Embryonic facial prominence (tissue), 1 donor: ENCODE measurements at regions not wholly inside any gene's neighbourhood (a gene's known extent, or its start where the extent isn't known, plus 50 kb on each side); places are given as distances from the start of the nearest gene placed in this dataset.
"Not testable (repeated sequence)": the region's sequence is repeated elsewhere in the genome, so short reads cannot be mapped to it uniquely, and the experiment has no call there.

ENCODE experiments used
- DNase-seq: peaks from one replicate; pipeline ENCODE4 v3.0.0-alpha.2; 2016; ENCODE audit errors: extremely low spot score

- no peak for DNase-seq
Observed at GRCh38 chr12:131539381-131539780, 171.5 kb upstream of the SFSWAP start.

GRCh38 chr12:131540138-131540623 lies 170.7 kb upstream of the SFSWAP start:
- DNase-seq, result no peak

- not testable (repeated sequence) for DNase-seq
Observed at GRCh38 chr12:131541512-131541911, 169.4 kb upstream of the SFSWAP start.

DNA sequence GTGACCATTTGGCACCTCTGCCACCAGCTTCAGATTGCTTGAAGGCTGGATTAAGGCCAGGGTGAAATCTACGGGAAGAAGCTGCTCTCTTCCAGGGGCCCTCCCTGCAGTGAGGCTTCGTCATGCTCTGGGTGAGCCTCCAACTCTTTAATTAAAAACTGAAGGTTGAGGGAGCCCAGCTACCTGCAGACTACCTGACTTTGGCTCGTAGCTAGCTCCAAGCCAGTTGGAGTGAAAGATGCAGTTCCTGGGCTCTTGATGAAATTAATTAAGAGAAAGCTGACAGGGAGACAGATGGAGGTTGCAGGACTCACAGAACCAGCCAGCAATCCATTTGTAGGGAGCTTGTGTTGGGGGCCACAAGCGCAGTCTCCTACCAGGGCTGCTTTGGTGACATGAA lies 168.5 kb upstream of the SFSWAP start:
- no peak for DNase-seq

GRCh38 chr12:131543040-131543439 lies 167.8 kb upstream of the SFSWAP start:
- no peak for DNase-seq

- DNase-seq, result no peak
Observed at GRCh38 chr12:131547555-131547954, 163.3 kb upstream of the SFSWAP start.

GRCh38 chr12:131550121-131550520 lies 160.8 kb upstream of the SFSWAP start:
- no peak for DNase-seq

- no peak for DNase-seq
Observed at GRCh38 chr12:131551675-131552491, 159.0 kb upstream of the SFSWAP start.

GRCh38 chr12:131552492-131552863 lies 158.4 kb upstream of the SFSWAP start:
- no peak for DNase-seq

- DNase-seq, result no peak
Observed at GRCh38 chr12:131553096-131553777, 157.7 kb upstream of the SFSWAP start.

DNA sequence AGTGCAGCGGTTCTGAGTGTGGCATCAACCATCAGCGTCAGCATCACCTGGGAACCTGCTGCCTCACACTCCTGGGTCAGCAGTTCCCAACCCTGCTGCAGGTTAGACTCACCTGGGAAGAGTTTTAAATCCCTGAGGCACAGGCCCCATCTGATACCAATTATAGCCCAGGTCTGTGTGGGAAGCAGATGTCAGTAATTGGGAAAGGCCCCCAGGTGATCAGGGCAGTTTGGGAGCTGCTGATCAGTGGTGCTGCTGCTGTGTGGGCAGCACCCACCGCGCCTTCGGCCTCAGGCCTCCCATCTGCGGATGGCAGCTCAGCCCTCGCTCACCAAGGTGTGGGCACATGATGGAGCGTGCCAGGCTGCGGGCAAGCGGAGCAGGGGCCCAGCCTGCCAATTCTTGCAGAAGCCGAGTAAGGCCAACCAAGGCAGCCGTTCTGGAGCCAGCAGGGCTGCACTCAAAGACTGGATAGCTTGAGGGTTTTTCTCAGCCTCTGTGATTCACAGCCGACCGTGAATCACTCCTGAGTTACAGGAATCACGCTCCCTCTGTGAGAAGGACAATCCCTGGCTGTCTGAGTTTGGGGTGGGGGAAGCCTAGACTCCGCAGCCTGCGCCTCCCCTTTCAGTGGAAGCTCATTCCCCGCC lies 155.6 kb upstream of the SFSWAP start:
- no peak for DNase-seq

DNA sequence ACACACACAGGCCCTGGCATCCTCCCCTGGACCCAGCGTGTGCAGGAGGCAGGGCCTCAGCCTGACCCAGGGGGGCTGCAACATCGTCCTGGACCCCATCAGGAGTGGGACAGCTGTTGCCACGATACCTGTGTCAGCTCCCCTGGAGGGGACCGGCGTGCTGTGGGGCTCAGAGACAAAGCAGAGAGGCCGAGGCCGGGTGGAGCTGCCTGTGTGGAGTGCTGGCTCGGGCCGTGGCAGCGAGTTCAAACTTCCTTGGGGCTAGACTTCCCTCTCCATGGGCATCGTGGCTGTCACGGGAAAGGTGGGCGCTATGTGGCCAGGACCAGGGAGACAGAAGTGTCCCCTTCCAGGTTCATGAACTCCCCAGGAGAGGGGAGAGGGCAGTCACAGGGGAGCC lies 155.0 kb upstream of the SFSWAP start:
- no peak for DNase-seq

DNA sequence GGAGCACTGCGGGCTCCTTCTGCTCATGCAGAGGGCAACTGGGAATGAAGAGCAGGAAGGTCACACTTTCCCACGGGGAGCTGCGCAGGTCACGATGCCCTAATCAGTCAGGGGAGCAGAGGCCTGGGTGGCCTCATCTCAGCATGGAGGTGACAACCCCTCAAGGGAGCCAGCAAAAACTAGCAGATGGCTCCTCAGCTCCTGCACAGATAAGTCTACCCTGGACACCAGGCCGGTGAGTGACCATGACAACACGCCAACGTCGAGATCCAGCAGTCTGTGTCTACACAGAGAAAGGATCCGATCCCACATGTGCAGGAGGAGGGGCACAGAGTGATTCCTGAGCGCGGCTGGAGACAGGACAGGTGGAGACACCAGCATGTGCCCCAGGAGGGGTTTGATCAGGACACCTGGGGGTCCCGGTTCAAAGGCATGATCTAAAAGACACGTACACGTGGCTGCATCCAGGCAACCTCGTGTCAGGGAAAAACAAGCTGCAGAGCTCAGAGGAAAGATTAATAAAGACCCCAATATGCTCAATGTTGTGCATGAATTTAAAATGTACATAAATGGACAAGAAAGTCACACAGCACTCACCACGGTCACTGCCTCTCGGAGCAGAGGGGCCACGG lies 153.7 kb upstream of the SFSWAP start:
- DNase-seq, result no peak

- no peak for DNase-seq
Observed at GRCh38 chr12:131559517-131560516, 151.1 kb upstream of the SFSWAP start.

DNA sequence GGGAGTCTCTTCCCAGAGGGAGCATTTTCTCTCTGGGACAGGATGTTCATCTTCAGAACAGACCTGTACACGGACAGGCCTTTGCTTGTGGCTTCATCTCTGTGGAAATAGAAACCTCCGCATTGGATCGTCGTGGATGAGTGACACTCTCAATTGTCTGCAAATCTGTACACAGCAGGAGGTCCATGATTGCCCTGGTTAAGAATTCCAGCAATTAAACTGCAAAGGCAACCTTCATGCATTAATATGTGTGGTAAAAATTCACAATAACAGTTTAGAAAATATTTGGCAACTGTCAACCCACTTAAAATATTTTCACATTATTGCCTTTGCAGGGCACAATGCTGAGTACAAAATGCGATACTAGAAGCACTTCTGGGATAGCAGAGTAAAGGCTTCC lies 149.8 kb upstream of the SFSWAP start:
- DNase-seq, result no peak

DNA sequence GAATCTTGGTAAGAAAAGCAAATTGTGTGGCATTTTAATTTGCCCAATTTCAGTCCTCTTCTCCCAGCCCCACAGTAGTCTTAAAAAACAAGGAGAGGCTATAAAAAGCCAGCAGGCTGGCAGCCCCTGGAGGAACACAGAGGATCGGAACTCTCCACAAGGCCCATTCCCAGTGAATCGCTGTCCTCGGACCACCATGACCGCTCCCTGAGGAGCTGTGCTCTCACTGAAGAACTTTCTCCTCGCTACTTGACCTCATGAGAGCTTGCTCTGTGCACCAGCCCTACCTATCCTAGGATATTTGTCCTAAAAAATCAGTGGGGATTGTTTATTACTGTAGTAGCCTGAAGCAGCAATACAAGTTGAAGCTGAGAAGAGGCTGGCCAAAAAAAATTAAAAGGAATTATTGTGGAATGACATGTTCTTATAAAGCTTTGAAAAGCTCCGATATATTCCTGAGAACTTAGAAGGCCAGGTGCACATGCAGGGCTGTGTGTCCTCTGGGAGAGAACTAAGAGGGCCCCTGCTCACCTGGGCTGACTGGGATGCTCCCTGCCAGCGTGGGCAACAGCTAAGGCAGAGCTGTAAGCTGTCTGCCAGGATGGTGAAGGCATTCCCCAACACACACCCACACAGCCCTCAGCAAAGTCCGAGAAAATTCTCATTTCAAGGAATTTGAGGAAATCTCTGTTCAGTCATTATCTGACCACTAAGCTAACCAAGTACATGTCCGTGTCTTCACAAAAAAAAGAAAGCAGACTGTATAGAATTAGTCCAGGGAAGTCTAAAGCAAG lies 148.8 kb upstream of the SFSWAP start:
- DNase-seq, result no peak

DNA sequence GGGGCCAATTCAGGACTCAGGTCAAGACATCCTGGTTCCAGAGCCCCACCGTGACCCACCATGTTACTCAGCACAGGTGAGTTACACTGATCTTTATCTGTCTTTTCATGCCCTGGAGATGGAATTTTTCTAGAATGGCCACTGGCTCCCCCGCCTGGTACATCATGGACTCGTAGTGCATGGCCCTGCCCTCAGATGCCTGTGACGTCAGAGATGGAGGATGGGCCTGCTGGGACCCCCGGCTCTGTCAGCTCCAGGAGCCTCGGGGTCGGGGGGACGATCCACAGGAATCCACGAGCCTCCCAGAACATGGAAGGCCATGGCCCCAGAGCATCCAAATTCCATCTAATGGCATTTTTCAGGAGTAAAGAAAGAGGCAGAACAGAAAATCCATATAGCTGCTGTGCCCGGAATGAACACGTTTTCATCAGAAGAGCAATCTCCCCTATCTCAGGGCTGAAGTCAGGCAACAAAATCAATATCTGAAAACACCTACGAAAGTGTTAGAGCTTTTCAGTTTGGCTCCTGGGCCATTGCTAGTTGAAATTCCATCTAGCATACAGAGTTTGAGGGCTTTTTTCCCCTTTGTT lies 146.7 kb upstream of the SFSWAP start:
- DNase-seq, result not testable (repeated sequence)

DNA sequence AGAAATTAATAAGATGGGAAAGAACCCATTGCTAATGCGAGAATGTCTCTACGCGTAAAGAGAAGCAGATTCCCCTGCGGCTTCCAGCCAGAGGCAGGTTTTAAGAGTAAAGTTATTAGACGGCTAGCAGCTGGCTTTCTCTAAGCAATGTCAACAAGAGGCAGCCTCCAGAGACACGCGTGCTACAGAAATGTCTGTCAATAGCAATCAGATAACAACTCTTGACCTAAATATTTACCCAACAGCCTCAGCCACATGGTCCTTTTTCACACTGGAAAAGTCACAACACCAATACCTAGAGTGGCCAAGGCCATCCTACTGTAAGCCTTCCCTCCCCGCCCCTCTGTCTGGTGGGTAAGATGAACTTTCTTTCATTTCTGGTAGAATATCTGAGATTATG lies 146.0 kb upstream of the SFSWAP start:
- no peak for DNase-seq

DNA sequence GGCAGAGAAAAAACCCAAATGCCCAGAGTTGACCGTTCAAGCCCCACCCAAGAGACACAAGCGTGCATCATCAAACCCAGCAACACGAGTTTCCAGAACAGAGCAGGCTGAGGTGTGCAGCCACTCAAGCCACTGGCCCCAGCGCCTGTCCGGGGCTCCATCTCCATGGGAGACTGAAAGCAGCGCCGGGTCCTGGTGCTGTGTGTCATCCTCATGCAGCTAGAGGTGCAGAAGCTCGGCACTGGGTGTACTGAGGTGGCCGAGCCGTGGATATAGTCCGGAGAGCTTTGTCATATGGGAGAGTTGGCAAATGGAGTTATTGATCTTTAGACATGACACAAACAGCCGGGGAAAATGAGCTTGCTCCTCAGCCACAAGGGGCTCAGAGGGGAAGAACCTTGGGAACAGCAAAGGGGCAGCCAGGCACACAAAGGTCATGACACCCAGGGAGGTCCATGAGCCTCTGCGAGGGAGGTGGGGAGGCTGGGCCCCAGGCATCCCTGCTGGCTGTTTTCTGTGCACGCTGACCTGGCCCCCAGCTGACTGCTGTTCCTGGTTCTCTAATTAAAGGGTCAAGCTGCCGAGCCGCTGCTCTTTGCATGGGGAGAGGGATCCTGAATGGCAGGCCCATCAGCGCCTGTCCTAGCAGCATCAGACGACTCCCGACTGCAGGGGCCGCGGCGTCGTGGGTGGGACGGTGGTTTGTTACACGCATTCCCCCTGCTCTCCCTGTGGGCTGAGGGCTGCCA lies 145.4 kb upstream of the SFSWAP start:
- DNase-seq, result no peak
